ENCODE measurements at regions not wholly inside any gene's neighbourhood (a gene's known extent, or its start where the extent isn't known, plus 50 kb on each side); places are given as distances from the start of the nearest gene placed in this dataset.

GRCh38 chr13:55654243-55654642 lies 1486.5 kb upstream of the PRR20A start:
- TF ChIP-seq, protein P1, sequence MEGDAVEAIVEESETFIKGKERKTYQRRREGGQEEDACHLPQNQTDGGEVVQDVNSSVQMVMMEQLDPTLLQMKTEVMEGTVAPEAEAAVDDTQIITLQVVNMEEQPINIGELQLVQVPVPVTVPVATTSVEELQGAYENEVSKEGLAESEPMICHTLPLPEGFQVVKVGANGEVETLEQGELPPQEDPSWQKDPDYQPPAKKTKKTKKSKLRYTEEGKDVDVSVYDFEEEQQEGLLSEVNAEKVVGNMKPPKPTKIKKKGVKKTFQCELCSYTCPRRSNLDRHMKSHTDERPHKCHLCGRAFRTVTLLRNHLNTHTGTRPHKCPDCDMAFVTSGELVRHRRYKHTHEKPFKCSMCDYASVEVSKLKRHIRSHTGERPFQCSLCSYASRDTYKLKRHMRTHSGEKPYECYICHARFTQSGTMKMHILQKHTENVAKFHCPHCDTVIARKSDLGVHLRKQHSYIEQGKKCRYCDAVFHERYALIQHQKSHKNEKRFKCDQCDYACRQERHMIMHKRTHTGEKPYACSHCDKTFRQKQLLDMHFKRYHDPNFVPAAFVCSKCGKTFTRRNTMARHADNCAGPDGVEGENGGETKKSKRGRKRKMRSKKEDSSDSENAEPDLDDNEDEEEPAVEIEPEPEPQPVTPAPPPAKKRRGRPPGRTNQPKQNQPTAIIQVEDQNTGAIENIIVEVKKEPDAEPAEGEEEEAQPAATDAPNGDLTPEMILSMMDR (IDR thresholded peaks at IDR 0.05; ENCODE audit: extremely low read depth in 1 of 2, insufficient read depth in 1 of 2, low read depth in 1 of 2, low read length in 2 of 2), result no peak
- TF ChIP-seq EZH2 (IDR thresholded peaks at IDR 0.05; ENCODE audit: borderline replicate concordance, low read depth, low read length, severe bottlenecking) (no peak), POLR2AphosphoS5 (IDR thresholded peaks at IDR 0.05; ENCODE audit: insufficient read depth, low read depth, low read length) (no peak)
- TF ChIP-seq, protein P2, sequence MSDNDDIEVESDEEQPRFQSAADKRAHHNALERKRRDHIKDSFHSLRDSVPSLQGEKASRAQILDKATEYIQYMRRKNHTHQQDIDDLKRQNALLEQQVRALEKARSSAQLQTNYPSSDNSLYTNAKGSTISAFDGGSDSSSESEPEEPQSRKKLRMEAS (IDR thresholded peaks at IDR 0.05; ENCODE audit: insufficient read depth, insufficient read length), result no peak
